ENCODE measurements at regions not wholly inside any gene's neighbourhood (a gene's known extent, or its start where the extent isn't known, plus 50 kb on each side); places are given as distances from the start of the nearest gene placed in this dataset.

- no peak overlapping the region for H3K4me3 ChIP-seq (ENCODE audit: low read length in 2 of 2)
- WGBS, result 96% methylated on average over 8 of the region's 8 CpGs
- H3K4me1 ChIP-seq (ENCODE audit: control insufficient read depth in 2 of 2, insufficient read depth in 2 of 2, low read length in 2 of 2), result no peaks in the 10 kb centered on the region
- no peak overlapping the region for H3K27ac ChIP-seq (ENCODE audit: low read depth in 1 of 2, low read length in 1 of 2)
- no peaks in the 10 kb centered on the region for H3K36me3 ChIP-seq (ENCODE audit: control insufficient read depth in 2 of 2, insufficient read depth in 2 of 2, low read length in 1 of 2)
- no peaks in the 10 kb centered on the region for H3K27me3 ChIP-seq (ENCODE audit: control insufficient read depth in 2 of 2, insufficient read depth in 1 of 2, low read length in 1 of 2)
- DNase-seq (ENCODE audit: low read depth in 6 of 9, low spot score in 9 of 9), result no peak
- peaks cover 0 to 3% of the 10 kb centered on the region in 2 donors for H3K9me3 ChIP-seq (ENCODE audit: control insufficient read depth in 2 of 2, insufficient read depth in 1 of 2, low read length in 1 of 2)
These were observed 85.5 kb upstream of the FRMD1 start for GRCh38 chr6:168164462-168165061.

GRCh38 chr6:168163096-168163731, 84.2 kb upstream of the FRMD1 start:
- no peak overlapping the region for H3K27ac ChIP-seq (ENCODE audit: low read depth in 1 of 2, low read length in 1 of 2)
- WGBS, result 79% methylated on average over 14 of the region's 14 CpGs
- H3K27me3 ChIP-seq (ENCODE audit: control insufficient read depth in 2 of 2, insufficient read depth in 1 of 2, low read length in 1 of 2), result no peaks in the 10 kb centered on the region
- no peak for DNase-seq (ENCODE audit: low read depth in 6 of 9, low spot score in 9 of 9)
- H3K36me3 ChIP-seq (ENCODE audit: control insufficient read depth in 2 of 2, insufficient read depth in 2 of 2, low read length in 1 of 2), result no peaks in the 10 kb centered on the region
- H3K9me3 ChIP-seq (ENCODE audit: control insufficient read depth in 2 of 2, insufficient read depth in 1 of 2, low read length in 1 of 2), result peaks cover 0 to 3% of the 10 kb centered on the region in 2 donors
- no peak overlapping the region for H3K4me3 ChIP-seq (ENCODE audit: low read length in 2 of 2)
- no peaks in the 10 kb centered on the region for H3K4me1 ChIP-seq (ENCODE audit: control insufficient read depth in 2 of 2, insufficient read depth in 2 of 2, low read length in 2 of 2)

- DNase-seq (ENCODE audit: low read depth in 6 of 9, low spot score in 9 of 9), result no peak
- Histone ChIP-seq H3K4me3 (ENCODE audit: low read length in 2 of 2) (no peak overlapping the region), H3K9me3 (ENCODE audit: control insufficient read depth in 2 of 2, insufficient read depth in 1 of 2, low read length in 1 of 2) (no peaks in the 10 kb centered on the region), H3K36me3 (ENCODE audit: control insufficient read depth in 2 of 2, insufficient read depth in 2 of 2, low read length in 1 of 2) (no peaks in the 10 kb centered on the region), H3K27me3 (ENCODE audit: control insufficient read depth in 2 of 2, insufficient read depth in 1 of 2, low read length in 1 of 2) (peaks cover 0 to 4% of the 10 kb centered on the region in 2 donors), H3K27ac (ENCODE audit: low read depth in 1 of 2, low read length in 1 of 2) (no peak overlapping the region), H3K4me1 (ENCODE audit: control insufficient read depth in 2 of 2, insufficient read depth in 2 of 2, low read length in 2 of 2) (no peaks in the 10 kb centered on the region)
- WGBS, result 90% methylated on average over 6 of the region's 6 CpGs
These were observed 83.4 kb upstream of the FRMD1 start for GRCh38 chr6:168162366-168162765.

- no peaks in the 10 kb centered on the region for H3K36me3 ChIP-seq (ENCODE audit: control insufficient read depth in 2 of 2, insufficient read depth in 2 of 2, low read length in 1 of 2)
- 95% methylated on average over 16 of the region's 16 CpGs for WGBS
- no peak for DNase-seq (ENCODE audit: low read depth in 6 of 9, low spot score in 9 of 9)
These were observed 82.3 kb upstream of the FRMD1 start for GRCh38 chr6:168161371-168161750.

GRCh38 chr6:168160506-168161370, 81.7 kb upstream of the FRMD1 start:
- H3K4me1 ChIP-seq (ENCODE audit: control insufficient read depth in 2 of 2, insufficient read depth in 2 of 2, low read length in 2 of 2), result no peaks in the 10 kb centered on the region
- no peak for DNase-seq (ENCODE audit: low read depth in 6 of 9, low spot score in 9 of 9)

More at GRCh38 chr6:168161371-168161750, 82.3 kb upstream of the FRMD1 start:
- Histone ChIP-seq H3K27me3 (ENCODE audit: control insufficient read depth in 2 of 2, insufficient read depth in 1 of 2, low read length in 1 of 2) (peaks cover 0 to 4% of the 10 kb centered on the region in 2 donors), H3K4me1 (ENCODE audit: control insufficient read depth in 2 of 2, insufficient read depth in 2 of 2, low read length in 2 of 2) (no peaks in the 10 kb centered on the region), H3K27ac (ENCODE audit: low read depth in 1 of 2, low read length in 1 of 2) (no peak overlapping the region), H3K9me3 (ENCODE audit: control insufficient read depth in 2 of 2, insufficient read depth in 1 of 2, low read length in 1 of 2) (no peaks in the 10 kb centered on the region), H3K4me3 (ENCODE audit: low read length in 2 of 2) (no peak overlapping the region)

GRCh38 chr6:168159506-168159905, 80.5 kb upstream of the FRMD1 start:
- Histone ChIP-seq H3K9me3 (ENCODE audit: control insufficient read depth in 2 of 2, insufficient read depth in 1 of 2, low read length in 1 of 2) (no peaks in the 10 kb centered on the region), H3K4me1 (ENCODE audit: control insufficient read depth in 2 of 2, insufficient read depth in 2 of 2, low read length in 2 of 2) (peaks cover 0 to 3% of the 10 kb centered on the region in 2 donors), H3K36me3 (ENCODE audit: control insufficient read depth in 2 of 2, insufficient read depth in 2 of 2, low read length in 1 of 2) (no peaks in the 10 kb centered on the region), H3K4me3 (ENCODE audit: low read length in 2 of 2) (no peak overlapping the region), H3K27ac (ENCODE audit: low read depth in 1 of 2, low read length in 1 of 2) (no peak overlapping the region), H3K27me3 (ENCODE audit: control insufficient read depth in 2 of 2, insufficient read depth in 1 of 2, low read length in 1 of 2) (peaks cover 0 to 4% of the 10 kb centered on the region in 2 donors)
- no peak for DNase-seq (ENCODE audit: low read depth in 6 of 9, low spot score in 9 of 9)
- 95% methylated on average over 8 of the region's 8 CpGs for WGBS

More at GRCh38 chr6:168160506-168161370, 81.7 kb upstream of the FRMD1 start:
- H3K36me3 ChIP-seq (ENCODE audit: control insufficient read depth in 2 of 2, insufficient read depth in 2 of 2, low read length in 1 of 2), result no peaks in the 10 kb centered on the region
- no peak overlapping the region for H3K4me3 ChIP-seq (ENCODE audit: low read length in 2 of 2)
- whole genome bisulfite sequencing, result 95% methylated on average over 25 of the region's 25 CpGs
- no peak overlapping the region for H3K27ac ChIP-seq (ENCODE audit: low read depth in 1 of 2, low read length in 1 of 2)
- H3K27me3 ChIP-seq (ENCODE audit: control insufficient read depth in 2 of 2, insufficient read depth in 1 of 2, low read length in 1 of 2), result peaks cover 0 to 4% of the 10 kb centered on the region in 2 donors
- no peaks in the 10 kb centered on the region for H3K9me3 ChIP-seq (ENCODE audit: control insufficient read depth in 2 of 2, insufficient read depth in 1 of 2, low read length in 1 of 2)

GRCh38 chr6:168158980-168159349, 80.0 kb upstream of the FRMD1 start:
- DNase-seq (ENCODE audit: low read depth in 6 of 9, low spot score in 9 of 9), result no peak
- H3K4me3 ChIP-seq (ENCODE audit: low read length in 2 of 2), result no peak overlapping the region
- H3K4me1 ChIP-seq (ENCODE audit: control insufficient read depth in 2 of 2, insufficient read depth in 2 of 2, low read length in 2 of 2), result peaks cover 0 to 3% of the 10 kb centered on the region in 2 donors
- no peaks in the 10 kb centered on the region for H3K9me3 ChIP-seq (ENCODE audit: control insufficient read depth in 2 of 2, insufficient read depth in 1 of 2, low read length in 1 of 2)
- H3K27me3 ChIP-seq (ENCODE audit: control insufficient read depth in 2 of 2, insufficient read depth in 1 of 2, low read length in 1 of 2), result peaks cover 0 to 4% of the 10 kb centered on the region in 2 donors
- WGBS, result 96% methylated on average over 11 of the region's 11 CpGs
- no peaks in the 10 kb centered on the region for H3K36me3 ChIP-seq (ENCODE audit: control insufficient read depth in 2 of 2, insufficient read depth in 2 of 2, low read length in 1 of 2)
- H3K27ac ChIP-seq (ENCODE audit: low read depth in 1 of 2, low read length in 1 of 2), result no peak overlapping the region

GRCh38 chr6:168158213-168158979, 79.4 kb upstream of the FRMD1 start:
- Histone ChIP-seq H3K4me3 (ENCODE audit: low read length in 2 of 2) (no peak overlapping the region), H3K4me1 (ENCODE audit: control insufficient read depth in 2 of 2, insufficient read depth in 2 of 2, low read length in 2 of 2) (peaks cover 0 to 3% of the 10 kb centered on the region in 2 donors), H3K27me3 (ENCODE audit: control insufficient read depth in 2 of 2, insufficient read depth in 1 of 2, low read length in 1 of 2) (peaks cover 0 to 4% of the 10 kb centered on the region in 2 donors), H3K9me3 (ENCODE audit: control insufficient read depth in 2 of 2, insufficient read depth in 1 of 2, low read length in 1 of 2) (no peaks in the 10 kb centered on the region), H3K36me3 (ENCODE audit: control insufficient read depth in 2 of 2, insufficient read depth in 2 of 2, low read length in 1 of 2) (no peaks in the 10 kb centered on the region), H3K27ac (ENCODE audit: low read depth in 1 of 2, low read length in 1 of 2) (no peak overlapping the region)
- no peak for DNase-seq (ENCODE audit: low read depth in 6 of 9, low spot score in 9 of 9)
- WGBS, result 70% methylated on average over 19 of the region's 19 CpGs
